Stimulated activated CD8-positive, alpha-beta memory T cell treated with anti-CD3 and anti-CD28 coated beads, Interleukin-7, amount 100 ng/mL, for 24 hours (primary cell): ENCODE measurements at regions not wholly inside any gene's neighbourhood (a gene's known extent, or its start where the extent isn't known, plus 50 kb on each side); places are given as distances from the start of the nearest gene placed in this dataset.

ENCODE experiments used
- DNase-seq: peaks from one replicate; pipeline ENCODE4 v3.0.0-alpha.2; 2020; ENCODE audit warnings: low read depth

GRCh38 chr5:87949676-87950631, 318.7 kb downstream of the TMEM161B start:
- DNase-seq = no peak

- no peak for DNase-seq
Observed at GRCh38 chr5:87948486-87948885, 320.2 kb downstream of the TMEM161B start.

GRCh38 chr5:87946271-87946670, 322.4 kb downstream of the TMEM161B start:
- DNase-seq = no peak

- DNase-seq = no peak
Observed at GRCh38 chr5:87945286-87945650, 323.4 kb downstream of the TMEM161B start.

- no peak for DNase-seq
Observed at GRCh38 chr5:87944553-87945285, 323.9 kb downstream of the TMEM161B start.

- no peak for DNase-seq
Observed at GRCh38 chr5:87940775-87941174, 327.9 kb downstream of the TMEM161B start.

GRCh38 chr5:87936667-87937066, 332.0 kb downstream of the TMEM161B start:
- no peak for DNase-seq

GRCh38 chr5:87924436-87924835, 344.2 kb downstream of the TMEM161B start:
- no peak for DNase-seq

- DNase-seq = no peak
Observed at GRCh38 chr5:87916320-87916719, 352.3 kb downstream of the TMEM161B start.

GRCh38 chr5:87912419-87912818, 356.2 kb downstream of the TMEM161B start:
- DNase-seq = no peak

- no peak for DNase-seq
Observed at GRCh38 chr5:87909382-87909781, 359.3 kb downstream of the TMEM161B start.

- no peak for DNase-seq
Observed at GRCh38 chr5:87906962-87907361, 361.7 kb downstream of the TMEM161B start.

- no peak for DNase-seq
Observed at GRCh38 chr5:87900419-87900818, 368.2 kb downstream of the TMEM161B start.

- DNase-seq = no peak
Observed at GRCh38 chr5:87899721-87900131, 368.9 kb downstream of the TMEM161B start.

GRCh38 chr5:87899208-87899661, 369.4 kb downstream of the TMEM161B start:
- DNase-seq = no peak

- no peak for DNase-seq
Observed at GRCh38 chr5:87898574-87898973, 370.1 kb downstream of the TMEM161B start.

- no peak for DNase-seq
Observed at GRCh38 chr5:87888139-87888538, 380.5 kb downstream of the TMEM161B start.

GRCh38 chr5:87887247-87887646, 381.4 kb downstream of the TMEM161B start:
- DNase-seq = no peak

GRCh38 chr5:87886164-87886563, 382.5 kb downstream of the TMEM161B start:
- no peak for DNase-seq

GRCh38 chr5:87885758-87886157, 382.9 kb downstream of the TMEM161B start:
- no peak for DNase-seq

GRCh38 chr5:87877495-87877894, 391.1 kb downstream of the TMEM161B start:
- no peak for DNase-seq

- no peak for DNase-seq
Observed at GRCh38 chr5:87877023-87877422, 391.6 kb downstream of the TMEM161B start.

- DNase-seq = no peak
Observed at GRCh38 chr5:87876616-87877015, 392.0 kb downstream of the TMEM161B start.
